HuH-7.5 (cell line): ENCODE measurements at regions not wholly inside any gene's neighbourhood (a gene's known extent, or its start where the extent isn't known, plus 50 kb on each side); places are given as distances from the start of the nearest gene placed in this dataset.

Source experiments
- DNase-seq: peaks from one replicate; pipeline ENCODE4 v3.0.0; 2011; ENCODE audit warnings: low spot score

- DNase-seq, result no peak
Measured at GRCh38 chr9:134247918-134248631, 78.2 kb upstream of the RXRA start.

GRCh38 chr9:134251296-134252069, 74.8 kb upstream of the RXRA start:
- no peak for DNase-seq

- no peak for DNase-seq
Measured at GRCh38 chr9:134252084-134252830, 74.0 kb upstream of the RXRA start.

- no peak for DNase-seq
Measured at GRCh38 chr9:134253606-134254205, 72.5 kb upstream of the RXRA start.

GRCh38 chr9:134258332-134258731, 67.9 kb upstream of the RXRA start:
- DNase-seq, result no peak

- peak; percentile 92 for DNase-seq
Measured at GRCh38 chr9:134258828-134259546, 67.3 kb upstream of the RXRA start.

GRCh38 chr9:134259708-134260107, 66.5 kb upstream of the RXRA start:
- no peak for DNase-seq

- no peak for DNase-seq
Measured at GRCh38 chr9:134260801-134261200, 65.5 kb upstream of the RXRA start.

GRCh38 chr9:134262035-134262434, 64.2 kb upstream of the RXRA start:
- no peak for DNase-seq

GRCh38 chr9:134263596-134263995, 62.7 kb upstream of the RXRA start:
- no peak for DNase-seq

GRCh38 chr9:134264169-134264568, 62.1 kb upstream of the RXRA start:
- DNase-seq, result no peak

GRCh38 chr9:134265078-134265477, 61.2 kb upstream of the RXRA start:
- no peak for DNase-seq

GRCh38 chr9:134266418-134266817, 59.8 kb upstream of the RXRA start:
- DNase-seq, result no peak

- no peak for DNase-seq
Measured at GRCh38 chr9:134267305-134267880, 58.9 kb upstream of the RXRA start.

- DNase-seq, result no peak
Measured at GRCh38 chr9:134267881-134268724, 58.2 kb upstream of the RXRA start.

GRCh38 chr9:134268747-134269146, 57.5 kb upstream of the RXRA start:
- DNase-seq, result no peak

GRCh38 chr9:134271338-134272301, 54.6 kb upstream of the RXRA start:
- no peak for DNase-seq

- DNase-seq, result no peak
Measured at GRCh38 chr9:134272302-134273023, 53.8 kb upstream of the RXRA start.

- DNase-seq, result no peak
Measured at GRCh38 chr9:134273647-134274046, 52.6 kb upstream of the RXRA start.
